GM23248 (cell line): ENCODE measurements at regions not wholly inside any gene's neighbourhood (a gene's known extent, or its start where the extent isn't known, plus 50 kb on each side); places are given as distances from the start of the nearest gene placed in this dataset.
"Not testable (repeated sequence)": the region's sequence is repeated elsewhere in the genome, so short reads cannot be mapped to it uniquely, and the experiment has no call there.

Source experiments
- DNase-seq: peaks from one replicate; pipeline ENCODE4 v3.0.0-alpha.2; 2015
- H2AFZ ChIP-seq: fragments of 200-600 bp; sonication (generic); 2 replicates; pipeline ENCODE4 v1.6.1; 2016; ENCODE audit warnings: antibody characterized with exemption
- H3F3A ChIP-seq: fragments of 200-600 bp; sonication (generic); 2 replicates; pipeline ENCODE4 v1.6.1; 2016; ENCODE audit warnings: mild to moderate bottlenecking, antibody characterized with exemption, mixed run types; ENCODE audit not compliant: insufficient read depth
- H3K27ac ChIP-seq: fragments of 200-600 bp; sonication (generic); 2 replicates; pipeline ENCODE4 v1.5.1; 2016; ENCODE audit warnings: mild to moderate bottlenecking
- H3K27me3 ChIP-seq: fragments of 200-600 bp; sonication (generic); replicated peaks from 2 replicates; pipeline ENCODE4 v1.6.1; 2016; ENCODE audit warnings: mild to moderate bottlenecking; ENCODE audit not compliant: insufficient read depth
- H3K36me3 ChIP-seq: fragments of 200-600 bp; sonication (generic); 2 replicates; pipeline ENCODE4 v1.6.1; 2016; ENCODE audit warnings: low read depth, mild to moderate bottlenecking
- H3K4me1 ChIP-seq: fragments of 200-600 bp; sonication (generic); 2 replicates; pipeline ENCODE4 v1.6.1; 2016; ENCODE audit warnings: mild to moderate bottlenecking; ENCODE audit not compliant: insufficient read depth
- H3K4me2 ChIP-seq: fragments of 200-600 bp; sonication (generic); one replicate; pipeline ENCODE4 v1.6.1; 2016; ENCODE audit warnings: mild to moderate bottlenecking; ENCODE audit not compliant: unreplicated experiment
- H3K4me3 ChIP-seq: fragments of 200-600 bp; sonication (generic); 2 replicates; pipeline ENCODE4 v1.5.1; 2016; ENCODE audit warnings: mild to moderate bottlenecking
- H3K79me2 ChIP-seq: fragments of 200-600 bp; sonication (generic); 2 replicates; pipeline ENCODE4 v1.6.1; 2016; ENCODE audit warnings: mild to moderate bottlenecking; ENCODE audit not compliant: insufficient read depth
- H3K9ac ChIP-seq: fragments of 200-600 bp; sonication (generic); 2 replicates; pipeline ENCODE4 v1.6.1; 2016; ENCODE audit warnings: mild to moderate bottlenecking
- H3K9me2 ChIP-seq: fragments of 200-600 bp; sonication (generic); 2 replicates; pipeline ENCODE4 v1.6.1; 2016; ENCODE audit warnings: mixed run types, mild to moderate bottlenecking, moderate library complexity; ENCODE audit not compliant: insufficient read depth
- H3K9me3 ChIP-seq: fragments of 200-600 bp; sonication (generic); one replicate; pipeline ENCODE4 v1.6.1; 2017; ENCODE audit warnings: low read depth
- H4K20me1 ChIP-seq: fragments of 200-600 bp; sonication (generic); 2 replicates; pipeline ENCODE4 v1.6.0; 2016; ENCODE audit not compliant: insufficient read depth
- EZH2 ChIP-seq: fragments of 200-600 bp; sonication (generic); IDR thresholded peaks from 2 replicates; pipeline ENCODE4 v1.6.1; 2018; ENCODE audit warnings: antibody characterized with exemption, mild to moderate bottlenecking; ENCODE audit not compliant: insufficient read depth, poor library complexity, severe bottlenecking
- EZH2phosphoT487 ChIP-seq: fragments of 200-600 bp; sonication (generic); IDR thresholded peaks from 2 replicates; pipeline ENCODE4 v1.6.1; 2018; ENCODE audit warnings: antibody characterized with exemption, moderate library complexity, mild to moderate bottlenecking, low read depth; ENCODE audit not compliant: insufficient read depth
- WGBS, 2 experiments: methylation state at CpG; one replicate each; pipeline ENCODE4 v1.1.6; 2015 to 2017; ENCODE audit warnings: low lambda C conversion rate in 2 of 2, low coverage in 1 of 2; ENCODE audit errors: missing lambda C conversion rate in 2 of 2; 5-methylcytosine and 5-hydroxymethylcytosine counted together
- in situ Hi-C: fragments of 300-500 bp; cut with MboI; formaldehyde crosslinking; loops from 2 replicates; pipeline ENCODE4 v1.15.0; 2020

GRCh38 chr17:53765609-53766008 lies 57.1 kb upstream of the KIF2B start:
- TF ChIP-seq EZH2 (no peak), EZH2phosphoT487 (no peak)
- no peaks in the 10 kb centered on the region for H3K79me2 ChIP-seq
- H3F3A ChIP-seq, result no peaks in the 10 kb centered on the region
- H3K9ac ChIP-seq, result no peak overlapping the region
- no peak for DNase-seq
- no peaks in the 10 kb centered on the region for H3K4me1 ChIP-seq
- H3K9me3 ChIP-seq, result no peaks in the 10 kb centered on the region
- H3K4me3 ChIP-seq, result no peak overlapping the region
- H3K27me3 ChIP-seq, result no peaks in the 10 kb centered on the region
- no peaks in the 10 kb centered on the region for H3K36me3 ChIP-seq
- H2AFZ ChIP-seq, result no peak overlapping the region
- no peaks in the 10 kb centered on the region for H4K20me1 ChIP-seq
- H3K9me2 ChIP-seq, result no peaks in the 10 kb centered on the region
- H3K4me2 ChIP-seq, result no peak overlapping the region
- 9 to 14% methylated on average over 1 of the region's 1 CpG for WGBS, 2 experiments
- in situ Hi-C loops, result no loop called here
- no peak overlapping the region for H3K27ac ChIP-seq

DNA sequence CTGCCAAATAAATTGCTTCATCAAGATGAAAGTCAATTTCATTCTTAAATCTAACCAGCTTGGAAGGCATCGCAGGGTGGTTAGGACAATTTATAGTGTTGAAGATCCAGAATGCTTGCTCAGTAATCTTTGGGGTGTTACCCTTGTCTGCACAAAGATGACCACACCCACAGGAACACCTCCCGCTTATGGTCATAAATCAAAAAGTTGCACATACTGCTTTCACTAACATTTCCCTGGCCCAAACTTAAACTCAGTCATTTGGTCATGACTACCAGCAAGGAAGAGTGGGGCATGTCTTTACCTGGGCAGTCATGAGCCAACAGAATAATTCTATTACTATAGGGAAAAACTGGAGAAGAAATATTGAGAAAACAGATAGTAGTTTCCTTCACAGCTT lies 57.6 kb upstream of the KIF2B start:
- no peak overlapping the region for H3K27ac ChIP-seq
- no peaks in the 10 kb centered on the region for H3K36me3 ChIP-seq
- H3K27me3 ChIP-seq, result no peaks in the 10 kb centered on the region
- H3K9me3 ChIP-seq, result no peaks in the 10 kb centered on the region
- WGBS, 2 experiments, result 0 to 8% methylated on average over 2 of the region's 2 CpGs
- H3K9me2 ChIP-seq, result no peaks in the 10 kb centered on the region
- H3K4me3 ChIP-seq, result no peak overlapping the region
- DNase-seq, result no peak
- no peak for TF ChIP-seq EZH2
- no peak for TF ChIP-seq EZH2phosphoT487
- H3K4me1 ChIP-seq, result no peaks in the 10 kb centered on the region
- no peaks in the 10 kb centered on the region for H3K79me2 ChIP-seq
- H2AFZ ChIP-seq, result no peak overlapping the region
- no peaks in the 10 kb centered on the region for H3F3A ChIP-seq
- no peak overlapping the region for H3K4me2 ChIP-seq
- H3K9ac ChIP-seq, result no peak overlapping the region
- in situ Hi-C loops, result no loop called here
- no peaks in the 10 kb centered on the region for H4K20me1 ChIP-seq

GRCh38 chr17:53757559-53757958 lies 65.2 kb upstream of the KIF2B start:
- Histone ChIP-seq H3K4me1 (no peaks in the 10 kb centered on the region), H3K36me3 (no peaks in the 10 kb centered on the region), H3K9me2 (no peaks in the 10 kb centered on the region), H2AFZ (no peak overlapping the region), H3K9me3 (no peaks in the 10 kb centered on the region), H3K27ac (no peak overlapping the region), H3K9ac (no peak overlapping the region), H3K27me3 (no peaks in the 10 kb centered on the region), H3F3A (no peaks in the 10 kb centered on the region), H4K20me1 (no peaks in the 10 kb centered on the region), H3K4me3 (no peak overlapping the region), H3K79me2 (no peaks in the 10 kb centered on the region), H3K4me2 (no peak overlapping the region)
- in situ Hi-C loops, result no loop called here
- TF ChIP-seq EZH2phosphoT487 (no peak), EZH2 (no peak)
- 79 to 83% methylated on average over 22 of the region's 22 CpGs for WGBS, 2 experiments
- DNase-seq, result no peak

DNA sequence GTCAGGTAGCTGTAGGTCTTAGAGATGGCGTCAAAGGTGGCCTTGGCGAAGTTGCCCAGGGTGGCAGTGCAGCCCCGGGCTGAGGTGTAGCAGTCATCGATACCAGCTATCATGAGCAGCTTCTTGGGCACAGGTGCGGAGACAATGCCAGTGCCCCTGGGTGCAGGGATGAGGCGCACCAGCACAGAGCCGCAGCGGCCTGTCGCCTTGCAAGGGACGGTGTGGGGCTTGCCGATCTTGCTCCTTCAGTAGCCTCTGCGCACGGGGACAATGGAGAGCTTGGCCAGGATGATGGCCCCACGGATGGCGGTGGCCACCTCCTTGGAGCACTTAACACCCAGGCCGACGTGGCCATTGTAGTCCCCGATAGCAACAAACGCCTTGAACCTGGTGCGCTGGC lies 65.6 kb upstream of the KIF2B start:
- H3F3A ChIP-seq, DNase-seq, H3K27ac ChIP-seq, H3K79me2 ChIP-seq, H2AFZ ChIP-seq, H3K9ac ChIP-seq, H3K9me3 ChIP-seq, H3K27me3 ChIP-seq, H3K4me2 ChIP-seq, in situ Hi-C loops, H3K36me3 ChIP-seq, H4K20me1 ChIP-seq, H3K4me1 ChIP-seq, H3K4me3 ChIP-seq, H3K9me2 ChIP-seq: not testable (repeated sequence)
- 74% methylated on average over 17 to 20 of the region's 20 CpGs for WGBS, 2 experiments

- Histone ChIP-seq H3K9ac (no peak overlapping the region), H3K27ac (no peak overlapping the region), H3K4me2 (no peak overlapping the region), H3K4me3 (no peak overlapping the region), H3K9me2 (no peaks in the 10 kb centered on the region; the same call in 1 of the 2 replicates), H3K4me1 (no peaks in the 10 kb centered on the region), H3K79me2 (no peaks in the 10 kb centered on the region), H3K9me3 (no peaks in the 10 kb centered on the region), H3K36me3 (no peaks in the 10 kb centered on the region), H2AFZ (no peak overlapping the region), H3K27me3 (no peaks in the 10 kb centered on the region), H3F3A (no peaks in the 10 kb centered on the region), H4K20me1 (no peaks in the 10 kb centered on the region)
- in situ Hi-C loops, result no loop called here
- WGBS, 2 experiments, result 32 to 38% methylated on average over 1 of the region's 1 CpG
- DNase-seq, result peak; percentile 10
- TF ChIP-seq EZH2 (no peak), EZH2phosphoT487 (no peak)
Observed at GRCh38 chr17:53749178-53749577, 73.5 kb upstream of the KIF2B start.

GRCh38 chr17:53748159-53748820 lies 74.4 kb upstream of the KIF2B start:
- DNase-seq, H3K4me3 ChIP-seq, H3K4me2 ChIP-seq, H3K9ac ChIP-seq, H2AFZ ChIP-seq, H4K20me1 ChIP-seq, H3F3A ChIP-seq, H3K9me2 ChIP-seq, in situ Hi-C loops, H3K27ac ChIP-seq, H3K27me3 ChIP-seq, H3K4me1 ChIP-seq, H3K79me2 ChIP-seq, H3K9me3 ChIP-seq, H3K36me3 ChIP-seq: not testable (repeated sequence)
- 30 to 35% methylated on average over 11 of the region's 11 CpGs for WGBS, 2 experiments
